ENCODE measurements at regions not wholly inside any gene's neighbourhood (a gene's known extent, or its start where the extent isn't known, plus 50 kb on each side); places are given as distances from the start of the nearest gene placed in this dataset.

DNA sequence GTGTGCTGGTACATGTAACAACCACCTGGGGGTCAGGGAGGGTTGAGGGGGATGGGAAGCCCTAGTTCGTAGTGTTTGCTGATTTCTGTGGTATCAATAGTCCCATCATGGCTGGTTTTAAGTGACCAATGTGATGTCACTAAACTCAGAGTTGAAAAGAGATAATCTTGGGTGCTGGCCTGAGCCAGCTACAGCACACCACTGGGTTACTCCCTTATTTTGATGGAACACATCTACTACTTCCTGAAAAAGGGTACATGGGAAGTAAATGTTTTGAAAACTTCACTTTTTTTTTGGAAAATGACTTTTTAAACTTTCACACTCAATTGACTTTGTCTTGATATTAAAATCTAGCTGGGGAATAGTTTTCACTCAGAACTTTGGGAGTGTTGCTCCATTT, 87.0 kb upstream of the CXCR4 start:
- DNase-seq (ENCODE audit: low read depth), result no peak
- H3K4me3 ChIP-seq (replicated peaks; ENCODE audit: low read depth, low read length), result no peak overlapping the region
- TF ChIP-seq, protein P1, sequence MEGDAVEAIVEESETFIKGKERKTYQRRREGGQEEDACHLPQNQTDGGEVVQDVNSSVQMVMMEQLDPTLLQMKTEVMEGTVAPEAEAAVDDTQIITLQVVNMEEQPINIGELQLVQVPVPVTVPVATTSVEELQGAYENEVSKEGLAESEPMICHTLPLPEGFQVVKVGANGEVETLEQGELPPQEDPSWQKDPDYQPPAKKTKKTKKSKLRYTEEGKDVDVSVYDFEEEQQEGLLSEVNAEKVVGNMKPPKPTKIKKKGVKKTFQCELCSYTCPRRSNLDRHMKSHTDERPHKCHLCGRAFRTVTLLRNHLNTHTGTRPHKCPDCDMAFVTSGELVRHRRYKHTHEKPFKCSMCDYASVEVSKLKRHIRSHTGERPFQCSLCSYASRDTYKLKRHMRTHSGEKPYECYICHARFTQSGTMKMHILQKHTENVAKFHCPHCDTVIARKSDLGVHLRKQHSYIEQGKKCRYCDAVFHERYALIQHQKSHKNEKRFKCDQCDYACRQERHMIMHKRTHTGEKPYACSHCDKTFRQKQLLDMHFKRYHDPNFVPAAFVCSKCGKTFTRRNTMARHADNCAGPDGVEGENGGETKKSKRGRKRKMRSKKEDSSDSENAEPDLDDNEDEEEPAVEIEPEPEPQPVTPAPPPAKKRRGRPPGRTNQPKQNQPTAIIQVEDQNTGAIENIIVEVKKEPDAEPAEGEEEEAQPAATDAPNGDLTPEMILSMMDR (IDR thresholded peaks at IDR 0.05; ENCODE audit: low read length, missing control alignments), result no peak

DNA sequence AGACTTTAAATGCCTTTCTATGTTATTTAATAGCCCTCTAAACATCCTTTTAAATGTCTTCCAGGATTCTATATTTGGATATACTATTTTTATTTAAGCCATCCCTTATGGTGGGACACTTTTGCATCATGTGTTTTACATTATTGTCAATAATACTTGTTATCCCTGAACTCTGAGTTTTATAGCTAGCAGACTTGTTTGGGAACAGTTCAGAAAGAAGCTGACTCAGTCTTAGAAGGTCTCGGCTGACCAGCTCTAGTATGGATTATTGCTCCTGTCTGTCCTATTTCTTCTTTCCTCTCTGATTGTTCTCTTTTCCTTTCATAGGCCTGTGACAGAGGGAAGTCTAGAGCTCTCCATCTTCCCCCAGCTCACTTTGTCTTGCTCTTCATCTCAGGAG, 77.3 kb upstream of the CXCR4 start:
- TF ChIP-seq, protein P1 (IDR thresholded peaks at IDR 0.05; ENCODE audit: low read length, missing control alignments), result no peak

DNA sequence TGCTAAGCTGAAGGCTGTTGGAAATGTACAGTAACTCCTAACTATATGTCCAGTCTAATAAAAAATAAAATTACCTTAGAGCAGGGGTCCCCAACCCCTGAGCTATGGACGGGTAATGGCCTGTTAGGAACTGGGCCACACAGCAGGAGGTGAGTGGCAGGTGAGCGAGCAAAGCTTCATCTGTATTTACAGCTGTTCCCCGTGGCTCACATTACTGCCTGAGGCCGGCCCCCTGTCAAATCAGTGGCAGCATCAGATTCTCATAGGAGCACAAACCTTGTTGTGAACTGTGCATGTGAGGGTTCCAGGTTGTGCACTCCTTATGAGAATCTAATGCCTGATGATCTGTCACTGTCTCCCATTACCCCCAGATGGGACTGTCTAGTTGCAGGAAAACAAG, 73.1 kb upstream of the CXCR4 start:
- no peak overlapping the region for H3K4me3 ChIP-seq (replicated peaks; ENCODE audit: low read depth, low read length)
- DNase-seq (ENCODE audit: low read depth), result no peak
- TF ChIP-seq, protein P1 (IDR thresholded peaks at IDR 0.05; ENCODE audit: low read length, missing control alignments), result no peak

More for the DNA sequence above, 77.3 kb upstream of the CXCR4 start:
- DNase-seq (ENCODE audit: low read depth), result no peak
- H3K4me3 ChIP-seq (replicated peaks; ENCODE audit: low read depth, low read length), result no peak overlapping the region

DNA sequence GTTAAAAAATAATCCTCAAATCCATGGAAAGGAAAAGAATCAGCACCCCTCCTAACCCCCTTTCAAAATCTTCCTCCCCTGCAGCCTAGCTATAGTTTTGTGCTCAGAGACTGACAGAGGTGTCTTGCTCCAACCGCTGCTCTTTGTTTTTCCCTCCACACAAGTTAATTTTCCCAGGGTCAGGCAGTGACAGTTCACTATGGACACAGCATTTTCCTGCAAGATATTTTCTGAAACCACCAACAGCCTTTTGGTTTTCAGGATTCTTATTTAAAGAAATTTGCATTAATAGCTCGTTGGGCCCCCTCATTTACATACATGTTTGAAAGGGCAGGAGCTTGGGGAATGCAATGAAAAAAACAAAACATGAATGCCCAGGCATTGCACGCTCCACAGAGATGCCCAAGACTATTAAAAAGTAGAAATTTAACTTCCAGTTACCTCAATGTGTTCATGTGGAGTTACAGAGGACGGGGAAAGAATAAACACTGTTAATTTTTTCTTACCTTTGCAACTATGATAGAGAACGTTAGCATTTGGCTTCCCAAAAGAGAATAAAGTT, 71.4 kb upstream of the CXCR4 start:
- TF ChIP-seq, protein P1 (IDR thresholded peaks at IDR 0.05; ENCODE audit: low read length, missing control alignments), result no peak
- no peak overlapping the region for H3K4me3 ChIP-seq (replicated peaks; ENCODE audit: low read depth, low read length)
- DNase-seq (ENCODE audit: low read depth), result no peak

DNA sequence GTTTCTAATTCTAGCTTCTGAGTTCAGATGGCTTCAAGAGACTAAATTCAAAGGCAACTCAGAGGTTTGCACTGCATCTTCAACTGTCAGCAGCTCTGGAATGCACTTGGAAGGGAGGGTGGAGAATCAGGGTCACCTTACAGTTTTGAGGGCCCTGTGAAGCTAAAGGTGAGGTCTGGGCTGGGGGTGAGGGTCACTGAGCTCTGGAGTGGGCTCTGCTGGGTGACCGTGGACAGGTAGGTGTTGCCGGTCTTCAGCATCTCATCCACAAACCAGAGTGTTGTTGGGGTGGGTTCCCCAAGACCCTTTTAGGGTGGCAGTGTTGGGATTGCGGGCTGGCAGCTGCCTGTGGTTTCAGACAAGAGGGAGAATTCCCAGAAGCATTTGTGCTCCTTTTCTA, 70.1 kb upstream of the CXCR4 start:
- DNase-seq (ENCODE audit: low read depth), result no peak
- no peak overlapping the region for H3K4me3 ChIP-seq (replicated peaks; ENCODE audit: low read depth, low read length)
- TF ChIP-seq, protein P1 (IDR thresholded peaks at IDR 0.05; ENCODE audit: low read length, missing control alignments), result no peak

DNA sequence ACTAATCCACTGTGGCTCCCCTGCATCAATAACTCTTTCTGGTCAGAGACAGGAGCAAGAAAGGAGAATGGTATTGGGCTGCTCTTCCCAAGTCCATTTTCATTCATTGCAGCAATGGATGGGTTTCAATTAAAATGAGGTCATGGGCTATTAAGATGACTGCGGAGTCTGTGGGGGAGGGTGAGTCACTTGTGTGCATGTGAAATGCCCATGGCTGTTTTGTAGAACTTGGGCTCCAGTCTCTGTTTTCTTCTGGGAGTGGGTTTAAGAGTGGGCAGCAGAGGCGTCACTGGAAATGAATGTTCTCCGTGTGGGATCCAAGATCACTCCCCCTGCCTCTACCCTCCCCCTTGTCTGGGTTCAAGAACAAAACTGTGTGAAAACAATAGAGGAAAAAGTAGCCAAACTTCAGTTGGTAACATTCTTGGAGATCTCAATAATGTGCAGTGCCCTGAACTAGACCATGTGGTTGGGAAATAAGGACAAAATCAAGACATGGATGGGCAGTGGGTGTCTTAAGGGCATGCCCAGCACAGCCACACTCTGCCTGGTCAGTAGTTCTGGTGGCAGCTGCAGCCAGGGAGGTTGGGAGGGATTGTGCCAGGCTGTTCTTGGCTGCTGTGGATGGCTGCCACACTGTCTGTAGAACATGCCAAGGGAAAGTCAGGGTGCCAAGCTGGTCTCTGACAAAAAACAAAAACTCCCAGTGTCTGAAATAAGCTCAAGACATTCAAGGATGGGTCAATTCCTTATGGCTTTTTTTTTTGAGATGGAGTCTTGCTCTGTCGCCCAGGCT, 68.2 kb upstream of the CXCR4 start:
- TF ChIP-seq, protein P1 (IDR thresholded peaks at IDR 0.05; ENCODE audit: low read length, missing control alignments), result no peak
- no peak for DNase-seq (ENCODE audit: low read depth)
- H3K4me3 ChIP-seq (replicated peaks; ENCODE audit: low read depth, low read length), result no peak overlapping the region

DNA sequence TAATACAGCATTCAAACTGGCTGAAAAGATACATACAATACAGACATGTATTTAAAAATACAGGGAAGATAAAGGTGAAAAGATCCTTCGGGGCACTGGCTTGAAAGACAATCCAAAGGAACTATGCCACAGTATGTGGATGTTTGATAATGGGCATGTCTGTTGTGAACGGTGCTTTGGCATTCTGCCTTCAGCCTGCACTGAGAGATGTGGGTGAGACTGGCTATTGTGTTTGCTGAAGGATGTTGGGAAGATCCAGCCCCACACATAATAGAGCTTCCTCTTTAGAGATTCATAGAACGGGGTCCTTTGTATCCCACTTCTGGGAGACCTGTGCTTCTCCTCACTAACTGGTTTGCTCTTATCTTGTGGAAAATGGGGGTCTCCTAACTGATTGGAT, 65.1 kb upstream of the CXCR4 start:
- DNase-seq (ENCODE audit: low read depth), result no peak
- no peak overlapping the region for H3K4me3 ChIP-seq (replicated peaks; ENCODE audit: low read depth, low read length)
- TF ChIP-seq, protein P1 (IDR thresholded peaks at IDR 0.05; ENCODE audit: low read length, missing control alignments), result no peak
